K562 (cell line): ENCODE measurements at regions not wholly inside any gene's neighbourhood (a gene's known extent, or its start where the extent isn't known, plus 50 kb on each side); places are given as distances from the start of the nearest gene placed in this dataset.
"Not testable (repeated sequence)": the region's sequence is repeated elsewhere in the genome, so short reads cannot be mapped to it uniquely, and the experiment has no call there.

Source experiments
- ATAC-seq: fragments of 200-7000 bp; cut with Tn5 transposase; 3 replicates; pipeline ENCODE4 v1.9.1; 2020; ENCODE audit warnings: moderate library complexity
- BruUV-seq: library from RNA; stranded (reverse); fragments of 400-500 nt; replicated peaks from 2 replicates; lab custom pipeline; 2021; lab: Mats Ljungman, UMichigan
- CTCF ChIA-PET: fragments of 300-600 bp; formaldehyde crosslinking; extraction: SDS; loops from one replicate; lab custom pipeline; 2021; ENCODE audit warnings: low intra/inter-chr PET ratio; lab: Yijun Ruan, JAX
- POLR2A ChIA-PET: fragments of 300-600, 350-650 bp; sonication (Branson Sonifier 250); formaldehyde crosslinking; extraction: SDS; loops from one replicate; lab custom pipeline; 2021; ENCODE audit warnings: antibody characterized with exemption, inconsistent platforms; lab: Yijun Ruan, JAX
- DNase-seq, 4 experiments: peaks; one replicate each; pipeline versions ENCODE4 v3.0.0 to v3.0.0-alpha.2; 2011 to 2018; ENCODE audit warnings: low spot score in 3 of 4, mixed read lengths in 3 of 4; ENCODE audit errors: extremely low read depth in 1 of 4
- FAIRE-seq: peaks from 2 replicates; lab custom pipeline; 2011; peaks lifted over from hg19 to GRCh38; lab: Jason Lieb, UNC
- H2AFZ ChIP-seq: 2 replicates; pipeline ENCODE4 v1.6.0; 2011; ENCODE audit warnings: low read depth, low read length, control low read depth, inconsistent platforms
- H3K27ac ChIP-seq: fragments of 200-600 bp; 3 replicates; pipeline ENCODE4 v1.8.0; 2011; ENCODE audit warnings: low read depth, mild to moderate bottlenecking, control low read depth, inconsistent platforms, low read length, moderate library complexity, mixed read lengths; ENCODE audit errors: extremely low read depth
- H3K27me3 ChIP-seq, 2 experiments: fragments of 300-600 bp in 1 of 2; 2 replicates in 1 of 2; 3 replicates in 1 of 2; pipeline versions ENCODE4 v1.6.0 to v1.8.0; 2011; ENCODE audit warnings: inconsistent platforms in 2 of 2, low read length in 2 of 2, mild to moderate bottlenecking in 1 of 2, mixed read lengths in 1 of 2, moderate library complexity in 1 of 2; ENCODE audit not compliant: control insufficient read depth in 2 of 2, insufficient read depth in 2 of 2
- H3K36me3 ChIP-seq: fragments of 300-600 bp; 3 replicates; pipeline ENCODE4 v1.8.0; 2011; ENCODE audit warnings: mild to moderate bottlenecking, low read length, inconsistent platforms; ENCODE audit not compliant: control insufficient read depth, insufficient read depth
- H3K4me1 ChIP-seq, 2 experiments: fragments of 200-600 bp in 1 of 2; replicated peaks in 1 of 2; 2 replicates in 1 of 2; 3 replicates in 1 of 2; pipeline versions ENCODE4 v1.5.1 to v1.8.0; 2011; ENCODE audit warnings: inconsistent platforms in 2 of 2, low read length in 2 of 2, mild to moderate bottlenecking in 1 of 2, mixed read lengths in 1 of 2, moderate library complexity in 1 of 2; ENCODE audit not compliant: control insufficient read depth in 2 of 2, insufficient read depth in 2 of 2
- H3K4me2 ChIP-seq: 2 replicates; pipeline ENCODE4 v1.6.1; 2011; ENCODE audit warnings: low read length, control low read depth, inconsistent platforms, mixed read lengths; ENCODE audit not compliant: insufficient read depth
- H3K4me3 ChIP-seq: fragments of 200-600 bp; sonication (generic), shearing (Covaris generic); 2 replicates; pipeline ENCODE4 v1.5.1; 2016; ENCODE audit warnings: control low read depth, inconsistent platforms
- H3K79me2 ChIP-seq: fragments of 200-600 bp; 3 replicates; pipeline ENCODE4 v1.8.0; 2011; ENCODE audit warnings: low read length, inconsistent platforms; ENCODE audit not compliant: control insufficient read depth, insufficient read depth
- H3K9ac ChIP-seq, 2 experiments: 2 replicates each; pipeline versions ENCODE4 v1.6.0 to v1.6.1; 2011; ENCODE audit warnings: low read depth in 2 of 2, low read length in 2 of 2, control low read depth in 1 of 2, inconsistent platforms in 1 of 2, mild to moderate bottlenecking in 1 of 2, mixed read lengths in 1 of 2; ENCODE audit not compliant: insufficient read depth in 1 of 2
- H3K9me1 ChIP-seq: one replicate; pipeline ENCODE4 v1.6.0; 2011; ENCODE audit warnings: inconsistent platforms, mild to moderate bottlenecking, low read length, moderate library complexity; ENCODE audit not compliant: control insufficient read depth, insufficient read depth
- H3K9me3 ChIP-seq: replicated peaks from 2 replicates; pipeline ENCODE4 v1.5.1; 2011; ENCODE audit warnings: low read depth, low read length, inconsistent platforms; ENCODE audit not compliant: control insufficient read depth, insufficient read depth
- H4K20me1 ChIP-seq: replicated peaks from 2 replicates; pipeline ENCODE4 v1.6.1; 2011; ENCODE audit warnings: low read length, inconsistent platforms, mixed read lengths; ENCODE audit not compliant: control insufficient read depth, insufficient read depth
- KDM1A ChIP-seq, 2 experiments: fragments of 450-650 bp; IDR thresholded peaks; 2 replicates each; pipeline ENCODE4 v1.6.1; 2016; ENCODE audit warnings: mild to moderate bottlenecking in 2 of 2
- RCOR1 ChIP-seq, 2 experiments: IDR thresholded peaks; 2 replicates each; pipeline ENCODE4 v1.6.1; 2012; ENCODE audit warnings: low read depth in 2 of 2, low read length in 2 of 2, borderline replicate concordance in 1 of 2, improper control_type of control experiment in 1 of 2
- WGBS: fragments of 100-300 bp; shearing (Covaris generic); methylation state at CpG from one replicate; pipeline ENCODE4 v1.1.6; 2016; ENCODE audit warnings: low coverage, mixed read lengths; ENCODE audit not compliant: insufficient coverage; ENCODE audit errors: missing lambda C conversion rate; 5-methylcytosine and 5-hydroxymethylcytosine counted together
- in situ Hi-C: fragments of 300-500 bp; cut with MboI; formaldehyde crosslinking; loops from 4 replicates; pipeline ENCODE4 v1.15.0; 2018; ENCODE audit warnings: inconsistent platforms, mixed read lengths
- intact Hi-C: fragments of 100-400 bp; cut with micrococcal nuclease; formaldehyde crosslinking; loops from 2 replicates; pipeline ENCODE4 v1.14.2; 2022
- TF ChIP-seq, protein P1 (sequence below): sonication (generic); formaldehyde crosslinking; IDR thresholded peaks from 2 replicates; pipeline ENCODE4 v1.9.0; 2022; ENCODE audit warnings: mild to moderate bottlenecking, missing genetic modification reagents

DNA sequence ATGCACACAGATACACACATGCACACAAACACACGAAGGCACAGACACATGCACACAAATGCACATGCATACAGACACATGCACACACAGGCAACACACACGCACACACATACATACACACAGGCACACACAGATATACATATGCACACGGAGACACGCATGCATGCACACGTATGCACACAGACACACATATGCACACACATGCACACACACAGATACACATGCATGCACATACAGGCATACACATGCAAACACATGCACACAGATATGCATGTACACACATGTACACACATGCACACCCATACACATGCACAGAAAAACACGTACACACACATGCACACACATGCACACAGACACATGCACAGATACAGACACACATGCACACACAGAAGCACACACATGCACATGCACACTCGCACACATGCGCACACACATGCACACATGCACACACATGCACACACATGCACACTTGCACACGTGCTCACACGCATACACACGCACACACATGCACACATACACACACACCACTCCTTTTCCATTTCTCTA, 70.8 kb upstream of the ALDH3B2 start:
- 7% methylated on average over 11 of the region's 11 CpGs for WGBS
- no peaks in the 10 kb centered on the region for H3K9me1 ChIP-seq
- FAIRE-seq (peak; percentile 76), ATAC-seq (no peak), DNase-seq (no peak)
- ChIA-PET POLR2A (no interaction called here), CTCF (no interaction called here)
- H3K9me3 ChIP-seq, result peaks cover 4% of the 10 kb centered on the region; the same call in 1 of the 2 replicates
- TF ChIP-seq RCOR1 (IDR thresholded peaks at IDR 0.05; ENCODE audit: borderline replicate concordance in 1 of 2, low read depth in 2 of 2, low read length in 2 of 2), result no peak
- TF ChIP-seq, protein P1, sequence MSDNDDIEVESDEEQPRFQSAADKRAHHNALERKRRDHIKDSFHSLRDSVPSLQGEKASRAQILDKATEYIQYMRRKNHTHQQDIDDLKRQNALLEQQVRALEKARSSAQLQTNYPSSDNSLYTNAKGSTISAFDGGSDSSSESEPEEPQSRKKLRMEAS (CRISPR knock-in tag), result peak; percentile 13; the same call in 1 of the 2 replicates
- peak in 1 of 2 experiments; percentile 57; a peak in 1 of 4 replicates for TF ChIP-seq KDM1A (IDR thresholded peaks at IDR 0.05)
- H3K4me3 ChIP-seq, result no peak overlapping the region
- in situ Hi-C loops, result no loop called here
- H3K4me2 ChIP-seq, result no peak overlapping the region
- no peaks in the 10 kb centered on the region for H3K4me1 ChIP-seq
- H3K36me3 ChIP-seq, result no peaks in the 10 kb centered on the region
- no peaks in the 10 kb centered on the region for H4K20me1 ChIP-seq
- peaks cover 0 to 18% of the 10 kb centered on the region in 2 experiments; a peak in 2 of 5 replicates for H3K27me3 ChIP-seq
- no peak overlapping the region for H2AFZ ChIP-seq
- no TSS peak for BruUV-seq
- no peak overlapping the region for H3K27ac ChIP-seq
- H3K79me2 ChIP-seq, result no peaks in the 10 kb centered on the region
- no peak overlapping the region for H3K9ac ChIP-seq
- intact Hi-C loops, result no loop called here

DNA sequence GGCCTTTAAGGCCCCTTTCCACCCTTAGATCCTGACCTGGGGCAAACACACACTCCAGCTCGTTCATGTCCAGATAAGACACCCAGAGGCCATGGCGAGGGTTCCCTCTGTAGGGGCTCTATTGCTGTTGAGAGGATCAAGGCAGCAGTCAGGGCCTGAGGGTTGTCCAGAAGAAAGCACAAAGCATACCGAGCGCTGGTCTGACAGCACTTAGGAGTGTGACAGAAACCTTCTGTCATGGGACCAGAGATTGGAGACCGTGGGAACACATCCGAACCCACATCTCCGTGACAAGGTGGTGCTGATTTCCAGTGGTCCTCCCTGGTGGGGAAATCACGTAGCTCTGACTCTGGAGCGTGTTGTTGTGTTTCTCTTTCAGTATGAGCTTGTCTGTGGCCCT, 69.8 kb upstream of the ALDH3B2 start:
- H3K79me2 ChIP-seq, FAIRE-seq: not testable (repeated sequence)
- WGBS, result 5% methylated on average over 8 of the region's 9 CpGs

DNA sequence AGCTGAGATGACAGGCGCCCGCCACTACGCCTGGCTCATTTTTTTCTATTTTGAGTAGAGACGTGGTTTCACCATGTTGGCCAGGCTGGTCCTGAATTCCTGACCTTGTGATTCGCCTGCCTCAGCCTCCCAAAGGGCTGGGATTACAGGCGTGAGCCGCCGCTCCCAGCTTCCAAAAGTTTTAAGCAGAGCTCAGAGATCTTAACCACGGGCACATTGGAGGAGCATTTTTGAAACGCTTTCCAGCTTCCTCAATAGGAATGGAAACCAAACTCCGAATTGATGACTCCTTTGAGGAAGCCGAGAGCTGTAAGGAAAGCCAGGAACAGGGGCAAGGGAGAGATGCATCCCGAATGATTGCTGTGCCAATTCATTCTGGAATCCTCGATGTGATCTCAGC, 63.8 kb upstream of the ALDH3B2 start:
- POLR2A ChIA-PET, H3K9me1 ChIP-seq, FAIRE-seq, CTCF ChIA-PET, H3K4me3 ChIP-seq, H3K4me2 ChIP-seq, H4K20me1 ChIP-seq, BruUV-seq, H3K36me3 ChIP-seq, intact Hi-C loops, H3K27me3 ChIP-seq, H3K79me2 ChIP-seq, H3K4me1 ChIP-seq, in situ Hi-C loops, H3K9ac ChIP-seq, H2AFZ ChIP-seq, ATAC-seq, H3K9me3 ChIP-seq, H3K27ac ChIP-seq, DNase-seq: not testable (repeated sequence)
- WGBS, result 0% methylated on average over 9 of the region's 14 CpGs

More for the DNA sequence above, 69.8 kb upstream of the ALDH3B2 start:
- H3K9me1 ChIP-seq, in situ Hi-C loops, H2AFZ ChIP-seq, CTCF ChIA-PET, intact Hi-C loops, BruUV-seq, H3K9me3 ChIP-seq, H3K4me1 ChIP-seq, H4K20me1 ChIP-seq, H3K27ac ChIP-seq, H3K36me3 ChIP-seq, DNase-seq, H3K4me3 ChIP-seq, ATAC-seq, H3K4me2 ChIP-seq, H3K9ac ChIP-seq, POLR2A ChIA-PET: not testable (repeated sequence)
- H3K27me3 ChIP-seq, result peaks cover 0 to 18% of the 10 kb centered on the region in 2 experiments; a peak in 2 of 5 replicates
